Neuronal stem cell (in vitro differentiated cells): ENCODE measurements at regions not wholly inside any gene's neighbourhood (a gene's known extent, or its start where the extent isn't known, plus 50 kb on each side); places are given as distances from the start of the nearest gene placed in this dataset.

Source experiments
- DNase-seq: peaks from one replicate; pipeline ENCODE4 v3.0.0-alpha.2; 2013; ENCODE audit warnings: low spot score
- H2AFZ ChIP-seq: one replicate; pipeline ENCODE4 v1.6.1; 2013; ENCODE audit warnings: mild to moderate bottlenecking, low read length, inconsistent platforms
- H2AK5ac ChIP-seq: 2 replicates; pipeline ENCODE4 v1.6.1; 2013; ENCODE audit warnings: low read depth, mild to moderate bottlenecking, inconsistent platforms, low read length, moderate library complexity, mixed read lengths
- H2BK120ac ChIP-seq: 2 replicates; pipeline ENCODE4 v1.6.1; 2013; ENCODE audit warnings: low read depth, mild to moderate bottlenecking, inconsistent platforms, low read length, moderate library complexity, mixed read lengths
- H2BK12ac ChIP-seq: one replicate; pipeline ENCODE4 v1.6.1; 2013; ENCODE audit warnings: low read length, inconsistent platforms
- H2BK15ac ChIP-seq: 2 replicates; pipeline ENCODE4 v1.6.1; 2013; ENCODE audit warnings: mild to moderate bottlenecking, low read length, inconsistent platforms, mixed read lengths
- H2BK5ac ChIP-seq: one replicate; pipeline ENCODE4 v1.6.1; 2013; ENCODE audit warnings: inconsistent platforms, mild to moderate bottlenecking, low read length, moderate library complexity
- H3K14ac ChIP-seq: one replicate; pipeline ENCODE4 v1.6.1; 2013; ENCODE audit warnings: low read length, inconsistent platforms
- H3K18ac ChIP-seq: 2 replicates; pipeline ENCODE4 v1.6.1; 2013; ENCODE audit warnings: low read length, inconsistent platforms
- H3K23ac ChIP-seq: 2 replicates; pipeline ENCODE4 v1.6.1; 2013; ENCODE audit warnings: low read depth, mild to moderate bottlenecking, mixed read lengths, low read length, inconsistent platforms; ENCODE audit not compliant: poor library complexity
- H3K27ac ChIP-seq: replicated peaks from 3 replicates; pipeline ENCODE4 v1.5.1; 2013; ENCODE audit warnings: low read length, inconsistent platforms
- H3K27me3 ChIP-seq, 3 experiments: 2 replicates each; pipeline ENCODE4 v1.6.1; 2013; ENCODE audit warnings: low read length in 3 of 3, mild to moderate bottlenecking in 2 of 3, inconsistent platforms in 1 of 3, low read depth in 1 of 3, mixed read lengths in 1 of 3, moderate library complexity in 1 of 3; ENCODE audit not compliant: control insufficient read depth in 3 of 3, insufficient read depth in 3 of 3
- H3K36me3 ChIP-seq, 2 donors: replicated peaks in 1 of 2; 2 replicates each; pipeline ENCODE4 v1.6.1; 2013; ENCODE audit warnings: low read length in 2 of 2; ENCODE audit not compliant: control insufficient read depth in 2 of 2, insufficient read depth in 2 of 2
- H3K4ac ChIP-seq: 2 replicates; pipeline ENCODE4 v1.6.1; 2013; ENCODE audit warnings: inconsistent platforms, mild to moderate bottlenecking, low read length, moderate library complexity
- H3K4me1 ChIP-seq, 2 donors: 1 replicate in 1 of 2; 2 replicates in 1 of 2; pipeline ENCODE4 v1.6.1; 2013; ENCODE audit warnings: low read length in 2 of 2, low read depth in 1 of 2; ENCODE audit not compliant: control insufficient read depth in 2 of 2, insufficient read depth in 1 of 2
- H3K4me2 ChIP-seq: one replicate; pipeline ENCODE4 v1.6.1; 2013; ENCODE audit warnings: mild to moderate bottlenecking, low read length, inconsistent platforms; ENCODE audit not compliant: insufficient read depth, poor library complexity, severe bottlenecking
- H3K4me3 ChIP-seq, 2 donors: 2 replicates each; pipeline ENCODE4 v1.5.1; 2013; ENCODE audit warnings: low read length in 2 of 2, mild to moderate bottlenecking in 2 of 2, inconsistent platforms in 1 of 2, moderate library complexity in 1 of 2
- H3K79me1 ChIP-seq: one replicate; pipeline ENCODE4 v1.6.1; 2013; ENCODE audit warnings: low read depth, mild to moderate bottlenecking, inconsistent platforms, low read length, moderate library complexity
- H3K9ac ChIP-seq: one replicate; pipeline ENCODE4 v1.6.1; 2013; ENCODE audit warnings: mild to moderate bottlenecking, low read depth, low read length, inconsistent platforms; ENCODE audit not compliant: poor library complexity
- H3K9me3 ChIP-seq, 2 donors: replicated peaks in 1 of 2; 2 replicates each; pipeline versions ENCODE3 to v1.6.1; 2013; ENCODE audit warnings: low read length in 2 of 2, mild to moderate bottlenecking in 2 of 2, inconsistent platforms in 1 of 2, low read depth in 1 of 2, mixed read lengths in 1 of 2, moderate library complexity in 1 of 2; ENCODE audit not compliant: control insufficient read depth in 2 of 2, insufficient read depth in 1 of 2
- H4K8ac ChIP-seq: one replicate; pipeline ENCODE4 v1.6.1; 2013; ENCODE audit warnings: low read depth, mild to moderate bottlenecking, inconsistent platforms, low read length, moderate library complexity
- H4K91ac ChIP-seq: one replicate; pipeline ENCODE4 v1.6.1; 2013; ENCODE audit warnings: low read length, low read depth, mild to moderate bottlenecking, inconsistent platforms; ENCODE audit not compliant: poor library complexity
- whole genome bisulfite sequencing, 2 donors: extraction: QIAGEN DNeasy Blood & Tissue Kit; methylation state at CpG; one replicate each; pipeline ENCODE4 v1.1.7; 2013; ENCODE audit warnings: missing lambda C conversion rate in 2 of 2, mixed read lengths in 1 of 2; ENCODE audit not compliant: insufficient read length in 2 of 2, insufficient replicate concordance in 1 of 2; ENCODE audit errors: extremely low coverage in 2 of 2; 5-methylcytosine and 5-hydroxymethylcytosine counted together

- Histone ChIP-seq H2BK120ac (no peak overlapping the region), H2BK5ac (no peak overlapping the region), H4K8ac (no peak overlapping the region), H2BK12ac (no peak overlapping the region), H2AFZ (no peak overlapping the region), H3K27me3 (peaks cover 0 to 32% (median 0%) of the 10 kb centered on the region in 3 experiments), H2AK5ac (no peak overlapping the region), H3K79me1 (no peaks in the 10 kb centered on the region), H3K14ac (no peak overlapping the region), H3K9me3 (no peaks in the 10 kb centered on the region), H3K4me2 (no peak overlapping the region), H2BK15ac (no peak overlapping the region), H3K4me1 (peaks cover 0 to 1% of the 10 kb centered on the region in 2 donors), H3K27ac (no peak overlapping the region), H3K4ac (no peak overlapping the region), H3K23ac (no peak overlapping the region), H3K18ac (no peak overlapping the region), H3K36me3 (no peaks in the 10 kb centered on the region), H4K91ac (no peak overlapping the region), H3K9ac (no peak overlapping the region), H3K4me3 (peak overlapping the region in 1 of 2 donors; percentile 62)
- no CpG with 5 or more reads among the region's 8 CpGs for WGBS, 2 donors
- no peak for DNase-seq
These were observed 77.8 kb downstream of the HSD17B6 start for GRCh38 chr12:56840922-56841321.

DNA sequence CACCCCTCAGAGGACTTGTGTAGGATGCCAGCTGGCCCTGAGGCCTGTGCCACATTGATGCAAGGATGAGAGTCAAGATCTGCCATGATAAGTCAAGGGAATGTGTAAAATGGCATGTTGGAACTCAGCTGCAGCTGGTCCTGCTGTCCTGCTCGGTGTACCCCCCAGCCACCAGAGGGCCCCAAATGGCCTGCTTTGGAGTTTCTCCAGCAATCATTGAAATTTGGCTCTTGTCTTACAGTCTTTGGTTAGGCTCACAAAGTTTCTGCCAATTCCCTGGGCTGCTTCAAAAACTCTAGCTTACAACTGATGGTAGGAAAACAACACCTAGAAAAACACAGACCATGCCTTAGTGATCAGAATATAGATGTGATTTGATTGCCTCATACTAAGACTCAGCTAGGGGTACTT lies 76.8 kb downstream of the HSD17B6 start:
- H3K36me3 ChIP-seq: no peaks in the 10 kb centered on the region
- no peak overlapping the region for H3K4me2 ChIP-seq
- no peak overlapping the region for H2BK12ac ChIP-seq
- no peak overlapping the region for H3K9ac ChIP-seq
- peaks cover 0 to 33% (median 0%) of the 10 kb centered on the region in 3 experiments for H3K27me3 ChIP-seq
- no peak overlapping the region for H3K23ac ChIP-seq
- no peak overlapping the region for H2BK5ac ChIP-seq
- no peak overlapping the region for H2AFZ ChIP-seq
- no peak overlapping the region for H4K91ac ChIP-seq
- WGBS, 2 donors: no CpG with 5 or more reads among the region's 1 CpG
- no peak overlapping the region for H2BK15ac ChIP-seq
- DNase-seq: peak; percentile 35
- peaks cover 0 to 1% of the 10 kb centered on the region in 2 donors for H3K4me1 ChIP-seq
- H3K14ac ChIP-seq: no peak overlapping the region
- H3K18ac ChIP-seq: no peak overlapping the region
- no peaks in the 10 kb centered on the region for H3K9me3 ChIP-seq
- H3K4ac ChIP-seq: no peak overlapping the region
- no peak overlapping the region for H3K27ac ChIP-seq
- H3K79me1 ChIP-seq: no peaks in the 10 kb centered on the region
- no peak overlapping the region for H4K8ac ChIP-seq
- H3K4me3 ChIP-seq: no peak overlapping the region
- H2AK5ac ChIP-seq: no peak overlapping the region
- no peak overlapping the region for H2BK120ac ChIP-seq

DNA sequence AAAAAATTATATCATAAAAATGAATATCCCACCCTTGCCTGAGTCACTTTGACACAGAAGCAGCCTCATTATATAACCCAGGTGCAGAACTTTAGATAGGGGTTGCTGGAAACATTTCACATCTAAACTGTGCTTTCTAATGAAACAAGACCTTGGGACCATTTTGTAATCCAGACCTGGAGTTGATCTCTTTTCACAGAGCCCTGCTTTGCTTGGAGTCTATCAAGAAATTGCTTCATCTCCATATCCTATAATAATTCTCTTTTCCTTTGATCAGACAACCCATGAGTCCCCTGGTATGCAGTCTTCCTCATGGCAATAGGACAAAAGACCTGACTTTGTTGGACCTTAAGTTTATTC lies 76.3 kb downstream of the HSD17B6 start:
- H4K91ac ChIP-seq: no peak overlapping the region

DNA sequence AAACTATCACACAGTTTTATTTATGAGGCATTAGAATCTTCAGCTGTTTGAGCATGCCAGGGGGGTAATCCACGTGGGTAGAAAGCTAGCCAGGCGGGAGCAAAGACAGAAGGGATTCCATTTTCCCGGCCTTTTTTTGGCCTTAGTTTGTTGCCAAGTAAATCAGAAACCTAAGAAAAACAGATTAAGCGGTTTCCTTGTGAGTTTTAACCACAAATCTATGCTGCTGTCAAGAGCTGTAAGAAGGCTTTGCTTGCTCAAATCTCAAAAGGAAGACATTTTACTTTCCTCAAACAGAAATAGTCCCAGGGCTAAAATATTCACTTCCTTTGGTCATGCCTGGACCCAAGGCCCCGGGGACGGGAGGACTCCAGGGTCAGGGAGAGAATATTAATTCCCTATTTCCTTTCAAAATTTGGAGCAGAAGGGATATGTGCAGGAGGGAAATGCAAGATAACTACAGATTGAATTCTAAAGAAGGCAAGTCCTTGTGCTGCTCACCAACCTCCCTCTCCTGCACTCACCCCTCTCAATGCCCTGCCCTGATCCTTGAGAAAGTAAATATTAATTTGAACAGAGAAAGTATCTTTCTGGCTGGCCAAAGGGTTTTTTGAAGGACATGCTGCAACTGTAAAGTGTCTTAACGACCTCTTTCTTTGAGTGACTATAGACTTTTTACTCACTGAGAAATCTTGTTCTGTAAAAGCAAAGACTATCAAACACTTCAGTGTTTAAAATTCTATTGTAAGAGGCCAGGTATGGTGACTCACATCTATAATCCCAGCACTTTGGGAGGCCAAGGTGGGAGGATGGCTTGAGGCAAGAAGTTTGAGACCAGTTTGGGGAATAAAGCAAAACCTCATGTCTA lies 75.7 kb downstream of the HSD17B6 start:
- H2AK5ac ChIP-seq: no peak overlapping the region
- no peaks in the 10 kb centered on the region for H3K36me3 ChIP-seq
- no peaks in the 10 kb centered on the region for H3K79me1 ChIP-seq
- no peak overlapping the region for H3K4me3 ChIP-seq
- H2BK15ac ChIP-seq: no peak overlapping the region
- H4K8ac ChIP-seq: no peak overlapping the region
- no peak overlapping the region for H2BK5ac ChIP-seq
- no peak overlapping the region for H4K91ac ChIP-seq
- no peak overlapping the region for H3K14ac ChIP-seq
- no peak overlapping the region for H3K18ac ChIP-seq
- H2BK120ac ChIP-seq: no peak overlapping the region
- no peak overlapping the region for H3K27ac ChIP-seq
- peaks cover 0 to 1% of the 10 kb centered on the region in 2 donors for H3K4me1 ChIP-seq
- peaks cover 0 to 37% (median 0%) of the 10 kb centered on the region in 3 experiments for H3K27me3 ChIP-seq
- DNase-seq: no peak
- no peak overlapping the region for H3K4me2 ChIP-seq
- no peak overlapping the region for H3K23ac ChIP-seq
- WGBS, 2 donors: no CpG with 5 or more reads among the region's 7 CpGs
- H3K9me3 ChIP-seq: no peaks in the 10 kb centered on the region
- H2BK12ac ChIP-seq: no peak overlapping the region
- H2AFZ ChIP-seq: no peak overlapping the region
- no peak overlapping the region for H3K9ac ChIP-seq
- no peak overlapping the region for H3K4ac ChIP-seq

More for the DNA sequence above, 76.3 kb downstream of the HSD17B6 start:
- Histone ChIP-seq H3K4me1 (peaks cover 0 to 1% of the 10 kb centered on the region in 2 donors), H3K4me3 (no peak overlapping the region), H2AFZ (no peak overlapping the region), H3K14ac (no peak overlapping the region), H2BK120ac (no peak overlapping the region), H3K9ac (no peak overlapping the region), H3K27me3 (peaks cover 0 to 37% (median 0%) of the 10 kb centered on the region in 3 experiments), H3K23ac (no peak overlapping the region), H3K9me3 (no peaks in the 10 kb centered on the region), H3K79me1 (no peaks in the 10 kb centered on the region), H3K36me3 (no peaks in the 10 kb centered on the region), H2BK12ac (no peak overlapping the region), H2AK5ac (no peak overlapping the region), H3K18ac (no peak overlapping the region), H3K4me2 (no peak overlapping the region), H2BK5ac (no peak overlapping the region), H3K27ac (no peak overlapping the region), H2BK15ac (no peak overlapping the region), H3K4ac (no peak overlapping the region), H4K8ac (no peak overlapping the region)
- DNase-seq: no peak
